ENCODE measurements at regions not wholly inside any gene's neighbourhood (a gene's known extent, or its start where the extent isn't known, plus 50 kb on each side); places are given as distances from the start of the nearest gene placed in this dataset.

DNA sequence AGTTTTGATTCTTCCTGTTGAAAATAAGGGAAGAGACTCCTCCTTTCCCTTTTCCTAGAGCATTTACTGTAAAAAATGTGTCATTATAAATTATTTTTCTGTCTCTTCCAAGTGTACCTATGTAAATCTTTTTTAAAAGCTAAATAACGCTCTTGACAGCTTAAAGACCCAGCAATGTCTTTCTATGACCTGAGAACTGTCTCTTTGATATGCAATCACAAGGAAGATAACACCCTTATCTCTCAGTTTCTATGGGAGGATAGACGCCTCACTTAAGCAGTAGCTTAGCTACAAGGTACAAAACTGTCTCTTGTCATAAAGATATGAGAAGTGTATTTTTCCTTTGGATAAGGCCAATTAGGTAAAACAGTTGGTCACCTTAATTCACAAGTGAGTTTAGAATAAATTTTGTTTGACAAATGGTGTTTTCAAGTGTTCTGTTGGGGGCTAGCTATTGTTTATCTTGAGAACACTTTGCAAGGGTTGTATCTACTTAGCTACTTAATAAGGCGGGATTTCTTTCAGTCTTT, 980.6 kb upstream of the EYS start:
- TF ChIP-seq, protein P1, sequence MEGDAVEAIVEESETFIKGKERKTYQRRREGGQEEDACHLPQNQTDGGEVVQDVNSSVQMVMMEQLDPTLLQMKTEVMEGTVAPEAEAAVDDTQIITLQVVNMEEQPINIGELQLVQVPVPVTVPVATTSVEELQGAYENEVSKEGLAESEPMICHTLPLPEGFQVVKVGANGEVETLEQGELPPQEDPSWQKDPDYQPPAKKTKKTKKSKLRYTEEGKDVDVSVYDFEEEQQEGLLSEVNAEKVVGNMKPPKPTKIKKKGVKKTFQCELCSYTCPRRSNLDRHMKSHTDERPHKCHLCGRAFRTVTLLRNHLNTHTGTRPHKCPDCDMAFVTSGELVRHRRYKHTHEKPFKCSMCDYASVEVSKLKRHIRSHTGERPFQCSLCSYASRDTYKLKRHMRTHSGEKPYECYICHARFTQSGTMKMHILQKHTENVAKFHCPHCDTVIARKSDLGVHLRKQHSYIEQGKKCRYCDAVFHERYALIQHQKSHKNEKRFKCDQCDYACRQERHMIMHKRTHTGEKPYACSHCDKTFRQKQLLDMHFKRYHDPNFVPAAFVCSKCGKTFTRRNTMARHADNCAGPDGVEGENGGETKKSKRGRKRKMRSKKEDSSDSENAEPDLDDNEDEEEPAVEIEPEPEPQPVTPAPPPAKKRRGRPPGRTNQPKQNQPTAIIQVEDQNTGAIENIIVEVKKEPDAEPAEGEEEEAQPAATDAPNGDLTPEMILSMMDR (IDR thresholded peaks at IDR 0.05; ENCODE audit: insufficient read depth, low read depth, low read length): no peak
- H3K4me3 ChIP-seq (ENCODE audit: low read depth, low read length): no peak overlapping the region
- DNase-seq (ENCODE audit: low read depth): no peak

DNA sequence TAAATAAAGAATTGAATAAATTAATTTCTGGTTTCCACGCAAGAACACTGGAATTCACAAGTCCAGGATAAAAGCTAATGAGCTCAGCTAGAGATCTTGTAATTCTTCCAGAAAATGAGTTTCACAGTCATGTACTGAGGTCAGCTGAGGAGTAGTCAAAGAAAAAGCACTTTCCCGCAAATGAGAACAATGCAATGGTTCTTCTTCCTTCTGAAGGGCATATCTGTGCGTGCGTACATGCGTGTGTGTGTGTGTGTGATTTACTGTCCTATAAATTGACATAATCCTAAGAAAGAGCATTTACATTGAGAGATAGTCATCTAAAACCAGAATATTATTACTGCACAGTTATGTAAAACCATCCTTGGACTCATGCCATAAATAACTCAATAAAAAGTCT, 968.9 kb upstream of the EYS start:
- no peak for DNase-seq (ENCODE audit: low read depth)
- H3K4me3 ChIP-seq (ENCODE audit: low read depth, low read length): no peak overlapping the region
- TF ChIP-seq, protein P1 (IDR thresholded peaks at IDR 0.05; ENCODE audit: insufficient read depth, low read depth, low read length): no peak

DNA sequence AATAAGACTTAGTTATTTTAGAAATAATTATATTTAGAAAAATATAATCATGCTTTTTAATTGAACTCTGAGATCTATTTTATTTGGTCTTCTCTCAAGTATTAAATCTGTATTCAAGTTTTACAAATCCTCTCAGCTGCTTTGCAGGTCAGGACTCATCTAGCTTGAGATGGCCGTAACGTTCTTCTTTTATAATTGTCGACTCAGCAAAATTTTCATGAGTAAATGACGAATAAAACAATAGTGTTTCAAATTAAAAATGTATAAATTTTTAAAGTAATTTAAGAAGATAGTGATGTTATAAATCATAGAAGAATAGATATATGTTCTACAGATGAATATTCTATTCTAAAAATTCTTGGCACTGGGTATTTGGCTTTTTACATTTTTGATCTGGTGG, 957.1 kb upstream of the EYS start:
- H3K4me3 ChIP-seq (ENCODE audit: low read depth, low read length): no peak overlapping the region
- TF ChIP-seq, protein P1 (IDR thresholded peaks at IDR 0.05; ENCODE audit: insufficient read depth, low read depth, low read length): no peak
- DNase-seq (ENCODE audit: low read depth): no peak

DNA sequence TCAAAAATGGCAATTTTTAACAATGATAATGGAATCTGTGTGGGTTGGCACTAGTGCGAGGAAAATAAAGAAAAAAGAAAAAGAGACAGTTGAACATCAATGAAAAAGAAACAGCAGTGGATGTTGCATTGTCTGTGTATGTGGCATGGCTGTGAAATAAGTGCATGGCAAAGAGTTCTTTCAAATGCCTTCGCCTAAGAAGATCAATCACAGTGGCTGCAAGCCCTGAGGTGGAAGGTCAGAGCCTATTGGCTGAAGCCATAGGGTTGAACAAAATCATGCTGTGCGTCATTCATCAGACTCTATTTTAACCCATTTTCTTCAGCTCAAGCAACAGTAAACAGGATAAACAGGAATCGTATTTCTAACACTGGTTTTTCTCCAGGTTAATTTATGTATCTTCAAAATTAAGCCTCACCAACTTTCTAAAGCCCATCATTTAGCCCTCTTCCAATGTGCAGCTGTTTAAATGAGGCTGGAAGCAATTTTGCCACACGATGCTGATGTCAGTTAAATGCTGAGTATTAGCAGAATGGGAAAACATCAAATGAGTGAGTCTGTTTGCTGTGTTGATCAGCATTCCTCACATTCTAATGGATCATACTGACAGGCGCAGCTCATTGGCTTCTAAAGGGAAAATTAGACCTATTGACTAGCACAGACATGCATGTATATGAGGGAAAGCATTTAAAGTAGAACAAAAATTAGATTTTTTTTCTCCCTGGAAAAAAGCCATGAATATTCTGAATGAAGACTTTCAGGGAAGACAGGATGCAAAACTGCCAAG, 955.9 kb upstream of the EYS start:
- TF ChIP-seq, protein P1 (IDR thresholded peaks at IDR 0.05; ENCODE audit: insufficient read depth, low read depth, low read length): no peak
- no peak overlapping the region for H3K4me3 ChIP-seq (ENCODE audit: low read depth, low read length)
- no peak for DNase-seq (ENCODE audit: low read depth)

DNA sequence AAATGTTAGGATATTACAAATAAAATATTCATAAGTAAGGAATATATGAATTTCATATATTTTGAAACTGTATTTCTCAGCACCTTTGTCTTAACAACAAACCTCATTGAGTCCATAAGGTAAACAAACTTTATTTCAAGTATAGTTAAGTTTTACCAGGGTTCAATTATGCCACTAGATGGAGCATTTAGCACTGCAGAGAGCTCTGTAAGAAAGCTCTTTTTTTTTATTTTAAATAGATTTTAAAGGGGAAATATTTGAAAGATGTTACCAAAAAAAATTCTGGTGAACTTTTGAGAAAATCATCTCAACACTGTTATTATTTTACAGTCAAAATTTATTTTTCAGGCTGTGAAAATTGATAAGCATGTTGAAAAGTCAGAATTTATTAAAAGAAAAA, 955.2 kb upstream of the EYS start:
- H3K4me3 ChIP-seq (ENCODE audit: low read depth, low read length): no peak overlapping the region
- TF ChIP-seq, protein P1 (IDR thresholded peaks at IDR 0.05; ENCODE audit: insufficient read depth, low read depth, low read length): peak; percentile 13
- DNase-seq (ENCODE audit: low read depth): peak; percentile 18

DNA sequence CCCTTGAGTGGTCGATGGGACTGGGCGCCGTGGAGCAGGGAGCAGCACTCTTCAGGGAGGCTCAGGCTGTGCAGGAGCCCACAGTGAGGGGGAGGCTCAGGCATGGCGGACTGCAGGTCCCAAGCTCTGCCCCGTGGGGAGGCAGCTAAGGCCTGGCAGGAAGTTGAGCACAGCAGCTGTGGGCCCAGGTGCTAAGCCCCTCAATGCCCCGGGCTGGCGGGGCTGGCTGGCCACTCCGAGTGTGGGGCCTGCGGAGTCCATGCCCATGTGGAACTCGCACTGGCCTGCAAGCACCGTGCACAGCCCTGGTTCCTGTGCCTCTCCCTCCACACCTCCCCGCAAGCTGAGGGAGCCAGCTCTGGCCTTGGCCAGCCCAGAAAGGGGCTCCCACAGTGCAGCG, 948.4 kb upstream of the EYS start:
- no peak overlapping the region for H3K4me3 ChIP-seq (ENCODE audit: low read depth, low read length)
- TF ChIP-seq, protein P1 (IDR thresholded peaks at IDR 0.05; ENCODE audit: insufficient read depth, low read depth, low read length): no peak
- no peak for DNase-seq (ENCODE audit: low read depth)
